Astrocyte of the cerebellum (primary cell): ENCODE measurements at regions not wholly inside any gene's neighbourhood (a gene's known extent, or its start where the extent isn't known, plus 50 kb on each side); places are given as distances from the start of the nearest gene placed in this dataset.

Source experiments
- DNase-seq: peaks from one replicate; pipeline ENCODE4 v3.0.0-alpha.2; 2011; ENCODE audit warnings: low read depth
- H3K4me3 ChIP-seq: 2 replicates; pipeline ENCODE4 v1.5.1; 2011; ENCODE audit warnings: mild to moderate bottlenecking, low read depth, low read length, moderate library complexity
- in situ Hi-C: cut with HindIII; loops from 2 replicates; pipeline ENCODE4 v1.10.0; 2017; ENCODE audit warnings: low sequenced_read_pairs
- TF ChIP-seq, protein P1 (sequence below): IDR thresholded peaks from 2 replicates; pipeline ENCODE4 v1.5.1; 2012; ENCODE audit warnings: low read length, low read depth, moderate library complexity, mild to moderate bottlenecking; ENCODE audit errors: missing control alignments

DNA sequence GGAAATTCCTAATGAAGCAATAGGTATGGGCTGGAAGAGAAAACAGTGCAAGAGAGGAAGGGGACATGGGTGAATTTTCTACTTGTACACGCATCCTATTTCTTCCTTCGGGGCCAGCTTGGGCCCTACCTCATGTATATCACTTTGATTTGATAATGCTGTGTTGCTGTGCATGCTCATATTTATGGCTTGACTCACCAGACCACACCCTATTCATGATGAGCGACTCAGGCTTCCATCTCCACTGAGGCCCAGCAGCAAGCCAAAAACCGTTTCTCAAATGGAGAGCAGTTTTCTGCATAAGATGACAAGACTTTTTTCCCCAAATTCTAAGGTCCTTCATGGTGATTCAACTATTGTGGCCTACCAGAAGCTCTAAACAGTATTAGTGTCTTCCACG, 2039.1 kb upstream of the CDH9 start:
- in situ Hi-C loops: no loop called here
- DNase-seq: no peak
- TF ChIP-seq, protein P1, sequence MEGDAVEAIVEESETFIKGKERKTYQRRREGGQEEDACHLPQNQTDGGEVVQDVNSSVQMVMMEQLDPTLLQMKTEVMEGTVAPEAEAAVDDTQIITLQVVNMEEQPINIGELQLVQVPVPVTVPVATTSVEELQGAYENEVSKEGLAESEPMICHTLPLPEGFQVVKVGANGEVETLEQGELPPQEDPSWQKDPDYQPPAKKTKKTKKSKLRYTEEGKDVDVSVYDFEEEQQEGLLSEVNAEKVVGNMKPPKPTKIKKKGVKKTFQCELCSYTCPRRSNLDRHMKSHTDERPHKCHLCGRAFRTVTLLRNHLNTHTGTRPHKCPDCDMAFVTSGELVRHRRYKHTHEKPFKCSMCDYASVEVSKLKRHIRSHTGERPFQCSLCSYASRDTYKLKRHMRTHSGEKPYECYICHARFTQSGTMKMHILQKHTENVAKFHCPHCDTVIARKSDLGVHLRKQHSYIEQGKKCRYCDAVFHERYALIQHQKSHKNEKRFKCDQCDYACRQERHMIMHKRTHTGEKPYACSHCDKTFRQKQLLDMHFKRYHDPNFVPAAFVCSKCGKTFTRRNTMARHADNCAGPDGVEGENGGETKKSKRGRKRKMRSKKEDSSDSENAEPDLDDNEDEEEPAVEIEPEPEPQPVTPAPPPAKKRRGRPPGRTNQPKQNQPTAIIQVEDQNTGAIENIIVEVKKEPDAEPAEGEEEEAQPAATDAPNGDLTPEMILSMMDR: no peak
- no peak overlapping the region for H3K4me3 ChIP-seq

DNA sequence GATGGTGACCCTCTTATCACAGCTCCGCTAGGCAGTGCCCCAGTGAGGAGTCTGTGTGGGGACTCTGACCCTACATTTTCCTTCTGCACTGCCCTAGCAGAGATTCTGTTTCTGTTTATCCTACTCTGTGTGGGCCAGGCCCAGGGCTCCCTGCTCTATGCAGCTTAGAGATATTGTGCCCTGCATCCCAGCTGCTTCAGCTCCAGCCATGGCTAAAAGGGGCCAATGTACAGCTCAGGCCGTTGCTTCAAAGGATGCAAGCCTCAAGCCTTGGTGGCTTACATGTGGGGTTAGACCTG, 2030.7 kb upstream of the CDH9 start:
- DNase-seq: no peak

DNA sequence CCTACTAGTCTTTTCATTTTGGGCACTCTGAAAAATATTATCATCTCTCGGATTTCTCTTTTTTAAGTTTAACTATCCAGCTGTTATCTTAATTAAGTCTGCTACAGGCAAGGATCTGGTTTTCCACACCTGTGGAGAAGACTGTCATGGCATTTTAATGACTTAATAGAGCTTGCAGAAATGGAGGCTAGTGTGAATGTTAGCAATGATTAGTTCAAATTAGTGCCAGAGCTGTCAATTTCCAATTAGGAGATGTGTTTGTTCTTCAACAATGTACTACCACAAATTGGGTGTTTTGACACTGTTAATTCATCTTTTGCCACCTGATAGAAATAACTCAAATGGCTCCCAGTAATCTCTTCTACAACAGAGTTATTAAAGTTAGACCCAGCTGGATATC, 2023.0 kb upstream of the CDH9 start:
- TF ChIP-seq, protein P1: no peak
- DNase-seq: no peak
- H3K4me3 ChIP-seq: no peak overlapping the region
- in situ Hi-C loops: no loop called here

More for the DNA sequence above, 2030.7 kb upstream of the CDH9 start:
- H3K4me3 ChIP-seq: no peak overlapping the region
- in situ Hi-C loops: no loop called here
- TF ChIP-seq, protein P1: no peak

DNA sequence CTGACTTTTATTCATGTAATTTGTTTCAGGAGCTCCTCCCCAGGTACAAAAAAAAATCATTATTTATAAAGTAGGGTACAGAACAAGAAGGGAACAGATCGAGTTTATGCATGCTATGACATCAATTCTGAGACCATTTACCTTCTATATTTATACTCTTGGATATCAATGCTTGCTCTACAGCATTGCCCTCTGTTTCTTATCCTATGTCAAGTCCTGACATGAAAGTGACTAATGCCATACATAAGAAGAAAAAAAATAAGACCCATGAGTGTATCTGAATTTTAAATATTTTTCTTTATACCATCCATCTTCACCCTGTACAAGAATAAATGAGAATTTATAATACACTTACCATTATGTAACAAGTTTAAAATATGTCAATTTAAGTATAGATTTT, 2016.3 kb upstream of the CDH9 start:
- no peak for DNase-seq
- TF ChIP-seq, protein P1: no peak
- H3K4me3 ChIP-seq: no peak overlapping the region
- in situ Hi-C loops: no loop called here

DNA sequence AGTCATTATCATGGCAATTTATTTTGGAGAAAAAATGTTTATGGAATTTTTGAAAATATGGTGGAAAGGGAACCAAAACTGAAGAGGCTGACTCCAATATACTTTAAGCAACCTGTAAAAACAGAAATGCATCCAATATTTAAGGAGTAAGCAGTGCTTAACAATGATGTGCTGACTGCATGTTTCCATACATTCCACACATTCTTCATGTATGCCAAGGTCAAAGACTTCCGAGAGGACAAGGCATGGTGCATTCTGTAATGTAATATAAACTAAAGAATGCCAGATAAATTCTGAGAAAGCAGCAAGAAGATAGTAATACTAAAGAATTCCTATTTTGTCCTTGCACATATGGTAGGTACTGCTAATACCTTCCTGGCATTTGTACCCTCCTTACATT, 2015.9 kb upstream of the CDH9 start:
- DNase-seq: no peak
- TF ChIP-seq, protein P1: no peak
- in situ Hi-C loops: no loop called here
- H3K4me3 ChIP-seq: no peak overlapping the region

DNA sequence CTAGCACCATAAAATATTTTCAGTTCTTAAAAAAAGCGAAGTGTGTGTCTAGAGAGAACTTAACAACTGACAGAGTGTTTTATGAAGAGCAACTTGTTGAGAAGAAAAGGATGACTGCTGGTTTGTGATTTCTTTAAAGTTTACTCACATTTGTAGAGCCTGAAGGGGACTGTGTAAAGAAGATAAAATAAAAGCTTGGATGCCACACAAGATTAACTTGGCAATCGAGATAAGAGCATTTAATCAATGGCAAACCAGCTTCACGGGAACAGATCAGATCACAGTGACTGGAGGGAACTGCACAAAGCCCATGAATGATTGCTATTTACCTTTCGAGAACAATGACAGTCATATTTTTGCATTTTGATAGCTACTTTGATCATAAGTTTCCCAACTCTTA, 2013.1 kb upstream of the CDH9 start:
- in situ Hi-C loops: no loop called here
- no peak overlapping the region for H3K4me3 ChIP-seq
- TF ChIP-seq, protein P1: no peak
- no peak for DNase-seq

DNA sequence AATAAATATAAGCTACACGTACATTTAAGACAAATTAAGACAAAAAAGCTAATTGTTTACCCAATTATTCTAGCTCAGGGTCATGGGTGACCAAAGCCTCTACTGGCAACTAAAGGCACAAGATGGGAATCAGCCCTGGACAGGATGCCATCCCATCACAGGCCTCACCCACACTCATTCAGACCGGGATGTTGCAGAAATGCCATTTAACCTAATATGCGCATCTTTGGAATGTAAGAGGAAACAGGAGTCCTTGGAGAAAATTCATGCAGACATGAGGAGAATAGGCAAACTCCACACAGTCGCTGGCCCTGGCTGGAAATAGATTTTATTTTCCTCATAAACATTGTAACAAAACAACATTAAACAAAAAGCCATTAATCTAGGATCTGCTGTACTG, 2003.8 kb upstream of the CDH9 start:
- TF ChIP-seq, protein P1: no peak
- in situ Hi-C loops: no loop called here
- no peak for DNase-seq
- H3K4me3 ChIP-seq: no peak overlapping the region
